HG03196 (cell line): ENCODE measurements at regions not wholly inside any gene's neighbourhood (a gene's known extent, or its start where the extent isn't known, plus 50 kb on each side); places are given as distances from the start of the nearest gene placed in this dataset.
A peak's percentile ranks its signal among the peaks of the same experiment; 100 is the strongest.
"Not testable (repeated sequence)": the region's sequence is repeated elsewhere in the genome, so short reads cannot be mapped to it uniquely, and the experiment has no call there.

Source experiments
- ATAC-seq: cut with Tn5 transposase; IDR thresholded peaks from one replicate; pipeline ENCODE4 v1.9.1; 2021; ENCODE audit not compliant: unreplicated experiment

DNA sequence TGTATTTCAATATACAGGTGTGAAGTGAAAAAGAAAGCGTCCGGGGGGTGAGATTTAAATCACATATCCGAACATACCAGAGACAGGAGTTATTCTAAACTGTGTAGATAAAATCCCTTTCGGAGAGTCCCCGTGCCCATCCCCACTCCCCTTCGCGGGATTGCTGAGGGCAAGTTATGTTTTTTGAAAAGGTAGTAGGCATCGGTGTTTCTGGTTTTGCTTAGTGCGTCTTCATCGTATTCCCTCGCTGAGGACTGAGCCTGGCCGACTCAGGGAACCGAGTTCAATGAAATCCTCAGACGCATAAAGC is 583.4 kb downstream of the ZEB2 start:
- no peak for ATAC-seq

DNA sequence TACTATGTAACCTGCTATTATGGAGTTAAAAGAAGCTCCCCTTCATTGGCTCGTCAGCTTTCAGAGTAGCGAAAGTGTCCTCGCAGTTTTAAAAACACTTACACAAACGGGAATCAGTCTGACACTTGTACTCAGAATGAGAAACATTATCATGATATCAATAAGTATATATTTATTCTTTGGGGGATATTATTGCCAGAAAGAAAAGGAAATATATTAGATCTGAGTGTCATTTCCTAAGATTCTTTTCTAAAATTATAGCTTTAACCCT is 584.5 kb downstream of the ZEB2 start:
- ATAC-seq: no peak

DNA sequence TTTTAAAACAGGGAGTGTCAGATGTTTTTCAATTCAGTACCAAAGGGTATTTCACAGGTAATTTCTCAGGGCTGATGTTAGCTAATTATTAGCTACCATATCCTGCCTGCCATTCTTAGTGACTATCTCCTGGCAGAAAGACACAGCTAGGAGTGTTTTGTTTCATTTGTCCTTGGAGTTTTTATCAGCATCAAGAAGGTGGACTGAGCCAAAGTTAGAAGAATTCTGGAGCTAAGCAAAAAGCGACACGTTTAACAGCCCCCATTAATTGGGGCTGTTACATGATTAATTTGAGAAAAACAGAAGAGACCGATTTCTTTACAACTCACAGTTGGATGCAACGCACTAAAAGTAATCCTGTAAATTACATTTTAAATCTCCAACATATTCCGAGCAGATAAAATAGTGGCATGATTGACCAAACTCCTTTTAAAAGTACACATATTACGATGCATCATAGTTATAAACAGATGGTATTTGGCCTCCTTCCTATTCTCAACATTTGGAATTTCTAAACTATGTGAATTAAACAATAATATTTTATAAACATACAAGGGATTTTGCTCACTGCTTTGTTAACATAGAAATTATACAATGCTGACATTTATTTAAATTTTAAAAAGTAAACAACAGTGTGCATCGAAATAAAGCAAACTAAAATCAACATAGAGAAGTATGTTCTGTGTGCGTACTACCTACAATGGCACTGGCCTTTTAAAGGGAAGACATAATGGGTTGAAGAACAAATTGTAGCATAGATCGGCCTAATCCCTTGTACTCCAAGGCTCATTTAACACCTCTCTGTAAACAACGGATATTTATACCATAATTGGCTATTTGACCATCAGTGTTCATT is 585.1 kb downstream of the ZEB2 start:
- peak; percentile 66 for ATAC-seq

DNA sequence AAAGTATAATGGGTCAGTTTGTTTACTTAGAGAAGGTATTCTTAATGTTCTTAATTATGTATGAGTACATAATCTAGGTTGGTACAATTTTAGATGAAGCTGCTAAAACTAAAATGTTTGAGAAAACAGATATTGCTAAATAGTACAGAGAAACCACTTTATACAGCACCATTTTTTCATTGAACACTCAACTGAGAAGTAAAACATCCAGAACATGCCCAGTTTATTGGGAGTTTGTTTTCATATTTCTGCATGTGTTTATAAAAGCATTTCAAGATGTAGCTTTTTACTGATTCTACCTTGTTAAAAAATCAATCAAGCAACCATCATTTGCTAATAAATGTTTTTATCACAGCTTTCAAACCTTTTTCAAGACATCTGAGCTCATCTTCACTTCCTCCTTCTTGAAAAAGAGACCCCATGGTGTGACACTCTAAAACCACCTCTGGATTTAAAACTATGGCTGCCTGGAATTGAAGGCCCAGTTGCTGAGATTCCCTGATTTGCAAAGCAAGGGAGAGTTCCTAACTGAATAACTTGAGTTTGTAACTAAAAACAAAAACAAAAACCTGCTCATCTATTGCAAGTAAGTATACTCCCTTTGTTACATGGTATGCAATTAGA is 585.9 kb downstream of the ZEB2 start:
- ATAC-seq: peak; percentile 18

DNA sequence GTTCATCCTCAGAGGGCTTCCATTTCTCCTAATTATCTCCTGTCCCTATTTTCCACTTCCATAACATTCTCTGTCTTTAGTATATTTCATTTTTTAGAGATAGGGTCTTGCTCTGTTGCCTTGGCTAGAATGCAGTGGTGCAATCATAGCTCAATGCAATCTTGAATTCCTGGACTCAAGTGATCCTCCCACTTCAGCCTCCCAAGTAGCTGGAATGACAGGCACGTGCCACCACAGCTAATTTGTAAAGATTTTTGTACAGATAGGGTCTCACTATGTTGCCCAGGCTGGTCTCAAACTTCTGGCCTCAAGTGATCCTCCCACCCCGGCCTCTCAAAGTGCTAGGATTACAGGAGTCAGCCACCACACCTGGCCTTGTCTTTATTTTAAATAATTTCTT is 589.0 kb downstream of the ZEB2 start:
- no peak for ATAC-seq

DNA sequence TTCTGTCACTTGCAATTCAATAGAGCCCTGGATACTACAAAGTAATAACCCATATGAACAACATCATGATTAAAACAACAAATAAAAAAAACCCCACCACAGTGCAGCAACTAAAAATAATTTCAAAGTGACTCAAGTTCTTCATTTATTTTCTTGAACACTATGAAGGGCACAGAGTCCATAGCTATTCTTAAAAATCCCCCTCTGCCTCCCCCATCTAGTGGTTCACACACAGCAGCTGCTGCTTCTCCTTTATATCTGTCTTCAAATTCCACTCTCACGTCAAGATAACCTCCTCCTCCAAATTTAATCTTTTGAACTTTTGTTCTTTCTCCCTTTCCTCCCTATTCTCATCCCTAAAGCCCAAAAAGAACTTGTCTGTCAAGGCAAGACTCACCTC is 591.3 kb downstream of the ZEB2 start:
- ATAC-seq: no peak

DNA sequence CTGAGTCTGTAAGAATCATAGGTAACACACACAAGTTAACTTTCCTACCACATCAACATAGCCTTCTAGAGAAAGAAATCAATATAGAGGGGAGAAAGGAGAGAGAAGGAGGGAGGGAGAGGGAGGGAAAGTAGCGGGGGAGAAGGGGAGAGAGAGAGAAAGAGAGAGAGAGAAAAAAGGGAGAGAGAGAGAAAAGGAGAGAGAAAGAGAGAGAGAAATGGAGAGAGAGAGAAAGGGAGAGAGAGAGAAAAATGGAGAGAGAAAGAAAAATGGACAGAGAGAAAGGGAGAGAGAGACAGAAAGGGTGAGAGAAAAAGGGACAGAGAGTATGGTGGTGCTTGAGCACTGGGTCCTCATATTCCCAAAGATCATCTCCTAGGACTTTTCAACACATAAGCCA is 591.7 kb downstream of the ZEB2 start:
- ATAC-seq: no peak

DNA sequence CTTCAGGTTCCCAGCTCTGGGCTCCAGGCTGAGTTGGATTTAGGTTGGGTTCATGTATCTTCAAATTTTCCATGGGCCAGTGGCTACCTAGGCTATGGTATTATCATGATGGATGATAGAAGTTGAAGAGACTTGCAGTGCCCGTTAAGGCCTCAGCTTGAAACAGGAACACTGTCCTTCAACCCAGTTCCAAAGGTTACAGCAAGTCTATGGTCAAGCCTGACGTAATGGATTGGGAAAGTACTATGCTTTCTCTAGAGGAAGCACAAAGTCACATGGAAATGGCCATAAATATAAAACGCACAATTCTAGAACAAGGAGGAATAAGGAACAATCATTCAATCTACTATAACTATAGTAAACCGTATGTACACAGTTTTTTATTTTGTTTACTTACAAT is 593.2 kb downstream of the ZEB2 start:
- ATAC-seq: no peak

DNA sequence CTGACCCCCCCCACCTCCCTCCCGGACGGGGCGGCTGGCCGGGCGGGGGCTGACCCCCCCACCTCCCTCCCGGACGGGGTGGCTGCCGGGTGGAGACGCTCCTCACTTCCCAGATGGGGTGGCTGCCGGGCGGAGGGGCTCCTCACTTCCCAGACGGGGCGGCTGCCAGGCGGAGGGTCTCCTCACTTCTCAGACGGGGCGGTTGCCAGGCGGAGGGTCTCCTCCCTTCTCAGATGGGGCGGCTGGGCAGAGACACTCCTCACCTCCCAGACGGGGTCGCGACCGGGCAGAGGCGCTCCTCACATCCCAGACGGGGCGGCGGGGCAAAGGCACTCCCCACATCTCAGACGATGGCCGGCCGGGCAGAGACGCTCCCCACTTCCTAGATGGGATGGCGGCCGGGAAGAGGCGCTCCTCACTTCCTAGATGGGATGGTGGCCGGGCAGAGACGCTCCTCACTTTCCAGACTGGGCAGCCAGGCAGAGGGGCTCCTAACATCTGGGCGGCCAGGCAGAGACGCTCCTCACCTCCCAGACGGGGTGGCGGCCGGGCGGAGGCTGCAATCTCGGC is 597.6 kb downstream of the ZEB2 start:
- ATAC-seq: not testable (repeated sequence)

DNA sequence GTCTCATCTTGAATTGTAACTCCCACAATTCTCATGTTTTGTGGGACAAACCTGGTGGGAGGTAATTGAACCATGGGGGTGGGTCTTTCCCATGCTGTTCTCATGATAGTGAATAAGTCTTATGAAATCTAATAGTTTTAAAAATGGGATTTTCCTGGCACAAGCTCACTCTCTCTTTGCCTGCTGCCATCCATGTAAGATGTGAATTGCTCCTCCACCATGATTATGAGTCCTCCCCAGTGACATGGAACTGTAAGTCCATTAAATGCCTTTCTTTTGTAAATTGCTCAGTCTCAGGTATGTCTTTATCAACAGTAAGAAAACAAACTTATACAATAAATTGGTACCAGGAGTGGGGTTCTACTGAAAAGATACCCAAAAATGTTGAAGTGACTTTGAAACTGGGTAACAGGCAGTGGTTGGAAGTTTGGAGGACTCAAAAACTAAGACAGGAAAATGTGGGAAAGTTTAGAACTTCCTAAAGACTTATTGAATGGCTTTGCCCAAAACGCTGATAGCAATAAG is 601.4 kb downstream of the ZEB2 start:
- ATAC-seq: no peak

DNA sequence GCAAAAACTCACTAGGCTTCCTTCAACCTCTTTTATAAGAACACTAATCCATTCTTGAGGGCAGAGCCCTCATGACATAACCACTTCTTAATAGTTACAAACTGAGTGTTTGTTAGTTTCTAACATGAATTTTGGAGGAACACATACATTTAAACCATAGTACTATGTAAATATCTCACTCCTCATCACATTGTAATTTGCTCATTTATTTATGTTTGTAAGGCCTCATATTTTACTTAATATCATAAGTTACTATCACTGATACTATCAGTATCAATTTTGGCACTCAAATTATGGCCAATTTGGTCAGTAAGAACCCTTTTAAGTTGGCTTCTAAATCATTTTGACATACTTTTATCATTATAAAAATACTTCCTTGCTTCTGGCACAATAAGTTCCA is 603.1 kb downstream of the ZEB2 start:
- ATAC-seq: no peak

DNA sequence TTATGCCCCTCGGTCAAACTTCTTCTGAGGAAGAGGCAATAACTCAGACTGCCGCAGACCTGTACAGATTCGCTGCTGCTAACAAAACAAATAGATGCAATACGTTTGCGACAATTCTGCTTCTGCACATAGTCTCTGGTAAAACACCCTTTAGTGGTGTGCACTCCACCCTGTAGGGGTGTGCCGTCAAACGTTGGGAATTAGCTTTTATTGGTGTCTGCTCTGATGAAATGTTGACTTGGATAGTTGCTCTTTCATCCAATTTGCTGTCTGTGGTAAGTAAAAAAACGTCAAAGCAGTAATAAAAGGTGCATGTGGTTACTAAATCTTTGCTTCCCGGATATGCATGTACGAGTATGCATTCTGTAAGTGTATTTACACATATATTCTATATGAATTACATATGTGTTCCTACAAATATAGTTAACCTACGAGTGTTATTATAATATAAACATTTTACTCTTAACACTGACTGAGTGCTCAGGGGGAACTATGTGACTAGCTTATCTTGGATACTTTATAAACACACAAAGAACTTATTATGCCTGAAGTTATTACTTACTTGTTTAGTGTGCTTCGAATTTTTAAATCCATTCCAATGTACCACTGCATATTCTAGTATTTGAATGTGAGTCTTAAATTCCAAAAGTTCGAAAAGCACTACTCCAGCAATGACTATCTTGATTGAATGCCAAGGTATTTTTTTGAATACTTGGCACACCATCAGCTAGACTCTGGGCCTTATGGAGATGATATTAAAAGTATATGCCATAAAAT is 610.2 kb downstream of the ZEB2 start:
- ATAC-seq: no peak

DNA sequence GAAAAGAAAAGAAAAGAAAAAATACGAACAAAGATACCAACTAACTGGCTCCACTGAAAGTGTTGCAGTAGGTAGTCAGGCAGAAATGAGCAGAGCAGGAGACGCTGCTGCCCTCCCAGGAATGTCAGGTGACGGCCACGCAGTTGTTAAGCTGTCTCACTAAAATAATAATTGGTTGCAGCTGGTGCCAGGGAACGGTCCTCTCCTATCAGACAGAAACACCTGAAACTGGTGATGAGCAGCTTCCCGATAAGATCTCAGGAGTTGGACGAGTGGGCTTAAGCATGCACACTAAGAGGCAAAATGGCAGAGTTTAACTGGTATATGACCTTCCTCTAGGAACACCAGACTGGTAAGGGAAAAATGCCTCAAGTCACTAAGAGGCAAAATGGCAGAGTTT is 611.1 kb downstream of the ZEB2 start:
- no peak for ATAC-seq

DNA sequence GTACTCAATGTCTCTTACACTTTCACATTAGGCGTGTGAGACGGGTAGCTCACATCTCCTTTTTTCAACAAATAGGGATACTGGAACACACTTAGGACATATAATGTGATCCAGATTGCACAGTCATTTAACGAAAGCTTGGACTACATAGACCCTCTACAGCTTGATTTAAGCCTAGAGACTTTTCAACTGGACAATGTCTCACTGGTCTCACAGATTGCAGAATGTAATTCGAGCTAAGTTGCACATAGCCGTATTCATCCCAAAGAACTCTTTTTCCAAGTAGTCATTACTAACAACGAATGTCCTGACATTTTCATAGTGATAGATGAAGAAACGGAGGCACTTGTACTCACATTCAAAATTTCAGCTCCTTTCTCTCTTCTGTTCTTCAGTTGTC is 612.1 kb downstream of the ZEB2 start:
- ATAC-seq: no peak

DNA sequence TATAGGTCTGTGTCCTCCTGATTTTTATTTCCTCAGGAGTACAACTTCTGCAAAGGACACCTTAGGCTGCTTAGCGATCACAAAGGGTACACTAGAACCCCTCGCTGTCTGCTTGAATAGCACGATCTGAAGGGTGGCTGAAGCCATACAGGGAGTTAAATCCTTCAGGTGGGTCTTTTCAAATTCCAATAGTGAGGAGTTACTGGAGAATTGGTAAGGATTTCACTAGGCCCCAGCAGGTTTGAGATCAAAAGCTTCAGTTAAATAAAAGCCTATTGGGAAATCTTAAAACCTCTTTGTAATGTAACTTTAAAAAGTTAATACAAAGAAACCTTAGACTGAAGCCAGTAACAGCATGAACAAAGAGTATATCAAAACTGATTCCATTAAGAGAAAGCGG is 613.1 kb downstream of the ZEB2 start:
- ATAC-seq: no peak

DNA sequence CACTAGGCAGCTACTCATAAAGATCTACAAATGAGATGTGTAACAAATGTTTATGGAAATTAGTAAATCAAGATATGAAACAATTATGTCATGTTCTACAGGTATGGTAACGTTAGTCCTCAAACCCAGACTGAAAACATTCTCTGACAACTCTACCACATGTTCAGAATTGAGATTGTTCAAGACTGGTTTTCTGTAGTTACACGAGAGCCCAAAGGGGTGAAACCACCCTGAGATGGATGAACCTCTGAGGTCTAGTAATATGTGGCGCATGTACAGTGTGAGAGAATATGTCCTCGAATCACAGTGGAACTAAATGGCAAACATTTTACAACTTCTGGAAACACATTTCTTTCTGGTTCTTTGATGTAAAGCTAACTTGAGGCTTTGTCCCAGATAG is 614.3 kb downstream of the ZEB2 start:
- ATAC-seq: no peak

DNA sequence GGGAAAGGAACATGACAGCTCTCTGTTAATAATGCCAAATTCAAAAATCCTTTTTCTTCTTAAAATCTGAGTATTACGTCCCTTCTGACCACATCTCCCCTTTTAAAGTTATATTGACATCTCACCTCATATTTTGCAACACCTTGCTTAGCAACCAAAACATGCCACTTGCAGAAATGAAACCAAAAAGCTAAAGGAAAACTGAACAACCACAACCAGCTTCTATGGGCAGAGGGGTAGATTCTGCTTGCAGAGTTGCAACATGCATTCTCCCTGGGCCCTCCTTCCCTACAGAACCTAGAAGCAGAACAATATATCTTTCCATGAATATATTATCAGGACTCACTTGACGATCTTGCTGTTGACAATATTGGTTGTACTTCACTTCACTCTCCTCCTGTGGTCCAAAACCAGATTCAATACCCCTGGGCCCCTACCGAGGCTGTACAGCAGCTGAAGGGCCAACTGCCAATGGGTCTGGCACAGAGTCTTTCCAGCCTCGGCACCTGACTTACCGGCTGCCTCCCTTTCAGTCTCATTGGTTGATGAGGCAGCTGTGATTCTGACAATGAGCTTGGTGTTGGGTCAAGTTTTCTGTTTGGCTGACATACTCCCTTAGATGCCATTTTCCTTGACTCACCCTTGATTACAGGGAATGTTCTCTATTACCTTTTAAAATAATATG is 616.6 kb downstream of the ZEB2 start:
- no peak for ATAC-seq

DNA sequence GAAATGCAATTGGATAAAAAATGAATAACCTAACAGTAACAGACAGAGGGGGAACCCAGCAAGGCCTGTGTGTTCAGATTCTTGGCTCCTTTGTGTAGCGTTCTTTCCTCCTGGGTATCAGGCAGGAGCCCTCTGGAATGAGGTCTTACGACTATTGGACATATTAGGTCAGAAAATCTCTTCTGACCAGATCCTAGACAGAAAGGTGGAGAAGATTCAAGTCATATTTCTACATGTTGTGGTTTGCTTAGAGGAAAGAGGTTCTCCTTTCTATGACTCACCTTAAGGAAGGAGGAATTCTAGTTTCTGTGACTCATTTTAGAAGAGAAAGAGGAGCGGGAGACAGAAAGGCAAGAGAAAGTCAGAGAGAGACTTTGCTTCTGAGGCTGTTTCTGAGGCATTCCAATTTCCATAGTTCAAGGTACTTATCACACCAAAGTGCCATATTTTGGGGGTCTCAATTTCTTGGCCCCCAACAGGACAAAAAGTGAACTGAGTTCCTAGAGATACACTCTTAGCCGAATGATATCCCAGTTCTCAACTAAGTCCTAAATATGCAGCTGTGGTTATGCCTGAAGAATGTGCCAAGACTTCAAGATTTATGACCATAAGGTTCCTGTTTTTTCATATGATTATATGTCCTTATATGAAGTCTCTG is 618.6 kb downstream of the ZEB2 start:
- peak; percentile 78 for ATAC-seq

DNA sequence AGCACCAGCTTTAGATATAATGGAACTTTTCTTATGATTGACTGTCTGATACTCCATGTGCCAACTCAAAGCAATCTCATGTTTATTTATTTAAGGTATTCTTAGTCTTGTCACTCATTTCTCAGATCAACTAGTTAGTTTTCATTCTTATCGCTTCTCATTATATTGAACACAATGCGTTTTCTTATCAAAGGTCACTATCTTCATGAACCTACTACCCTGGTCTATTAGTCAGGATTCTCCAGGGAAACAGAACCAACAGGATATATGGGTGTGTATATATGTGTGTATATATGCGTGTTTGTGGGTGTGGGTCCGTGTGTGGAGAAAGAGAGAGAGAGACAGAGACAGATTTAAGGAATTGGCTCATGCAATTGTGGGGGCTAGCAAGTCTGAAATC is 619.9 kb downstream of the ZEB2 start:
- ATAC-seq: no peak

DNA sequence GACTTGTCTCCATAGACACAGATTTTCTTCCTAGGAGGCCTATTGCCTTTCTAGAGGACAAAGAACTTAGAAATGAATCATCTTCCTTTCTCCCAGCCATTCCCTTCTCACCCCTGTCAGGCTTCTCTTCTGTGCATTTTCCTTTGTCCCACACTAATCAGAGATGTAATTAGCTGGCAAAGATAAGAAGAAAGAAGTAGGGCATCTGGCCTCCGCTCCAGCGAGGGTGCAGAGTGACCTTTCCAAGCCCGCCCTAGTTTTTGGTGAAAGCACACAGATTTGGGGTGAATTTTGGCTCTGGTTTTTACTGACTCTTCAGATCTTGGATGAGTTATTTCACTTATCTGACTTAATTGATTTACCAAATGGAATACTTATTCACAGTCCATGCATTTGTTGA is 626.5 kb downstream of the ZEB2 start:
- no peak for ATAC-seq

DNA sequence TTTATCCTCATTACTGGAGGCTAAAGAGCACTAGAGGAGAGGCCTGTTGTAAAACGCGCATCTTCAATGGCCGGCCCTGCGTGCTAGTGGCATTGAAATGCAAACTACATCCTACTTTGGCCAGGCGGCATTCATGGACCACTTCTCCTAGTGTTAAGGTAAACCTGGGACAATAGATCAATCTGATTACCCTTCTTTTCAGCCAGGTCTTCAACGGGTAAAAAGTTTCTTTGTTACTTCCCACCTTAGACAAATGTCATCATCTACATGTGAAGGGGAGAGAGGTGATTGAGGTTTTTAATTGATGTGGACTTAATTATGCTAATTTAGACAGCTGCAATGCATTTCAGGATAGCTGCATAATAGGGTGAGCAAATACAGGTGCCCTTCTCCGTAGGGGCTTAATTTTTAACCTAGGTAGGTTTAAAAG is 628.0 kb downstream of the ZEB2 start:
- ATAC-seq: no peak
